HEK293 (cell line): ENCODE measurements at regions not wholly inside any gene's neighbourhood (a gene's known extent, or its start where the extent isn't known, plus 50 kb on each side); places are given as distances from the start of the nearest gene placed in this dataset.

Experiments used
- CTCF ChIA-PET: fragments of 350-600 bp; formaldehyde crosslinking; extraction: SDS; loops from one replicate; lab custom pipeline; 2021; ENCODE audit warnings: antibody characterized with exemption; lab: Yijun Ruan, JAX
- POLR2A ChIA-PET: fragments of 300-600 bp; formaldehyde crosslinking; extraction: SDS; loops from one replicate; lab custom pipeline; 2020; ENCODE audit warnings: antibody characterized with exemption, inconsistent platforms; lab: Yijun Ruan, JAX
- H3K27ac ChIP-seq: fragments of 200-500 bp; sonication (Bioruptor generic); 2 replicates; pipeline ENCODE4 v1.5.1; 2014; ENCODE audit warnings: low read depth, low read length, control low read depth, inconsistent platforms; ENCODE audit errors: extremely low read depth
- H3K36me3 ChIP-seq, 2 experiments: fragments of 200-500 bp in 1 of 2; sonication (Bioruptor generic) in 1 of 2; 1 replicate in 1 of 2; 2 replicates in 1 of 2; pipeline ENCODE4 v1.5.1; 2014 to 2017; ENCODE audit warnings: inconsistent platforms in 2 of 2, low read length in 2 of 2; ENCODE audit not compliant: control insufficient read depth in 2 of 2, insufficient read depth in 1 of 2
- H3K4me1 ChIP-seq: fragments of 200-500 bp; sonication (Bioruptor generic); 2 replicates; pipeline ENCODE4 v1.5.1; 2014; ENCODE audit warnings: mild to moderate bottlenecking, low read length, inconsistent platforms; ENCODE audit not compliant: control insufficient read depth, insufficient read depth
- H3K4me3 ChIP-seq: 2 replicates; pipeline ENCODE4 v1.5.1; 2011; ENCODE audit warnings: low read depth, mild to moderate bottlenecking, control low read depth, low read length, moderate library complexity
- H3K9me3 ChIP-seq: fragments of 200-500 bp; sonication (Bioruptor generic); 2 replicates; pipeline ENCODE4 v1.5.1; 2014; ENCODE audit warnings: low read depth, low read length, inconsistent platforms; ENCODE audit not compliant: control insufficient read depth, insufficient read depth
- GLI2 ChIP-seq: fragments of 450-650 bp; formaldehyde crosslinking; IDR thresholded peaks from 2 replicates; pipeline ENCODE4; 2017; ENCODE audit warnings: missing biosample characterization, missing genetic modification characterization, low read depth, borderline replicate concordance
- KLF1 ChIP-seq: fragments of 450-650 bp; formaldehyde crosslinking; IDR thresholded peaks from 2 replicates; pipeline ENCODE4 v1.5.1; 2016; ENCODE audit warnings: missing biosample characterization, missing genetic modification characterization
- OVOL3 ChIP-seq: fragments of 450-650 bp; formaldehyde crosslinking; IDR thresholded peaks from 2 replicates; pipeline ENCODE4 v1.5.1; 2016; ENCODE audit warnings: missing biosample characterization, missing genetic modification characterization
- TRIM28 ChIP-seq: IDR thresholded peaks from 2 replicates; pipeline ENCODE4 v1.6.1; 2011; ENCODE audit warnings: low read length, control low read depth, borderline replicate concordance
- WT1 ChIP-seq: fragments of 450-650 bp; formaldehyde crosslinking; IDR thresholded peaks from 2 replicates; pipeline ENCODE4 v1.5.1; 2016; ENCODE audit warnings: missing biosample characterization, missing genetic modification characterization
- YY1 ChIP-seq: fragments of 450-650 bp; formaldehyde crosslinking; IDR thresholded peaks from 2 replicates; pipeline ENCODE4 v1.5.1; 2018; ENCODE audit warnings: missing biosample characterization, missing genetic modification characterization
- ZBTB20 ChIP-seq: fragments of 450-650 bp; formaldehyde crosslinking; IDR thresholded peaks from 2 replicates; pipeline ENCODE4 v1.5.1; 2016; ENCODE audit warnings: missing biosample characterization, missing genetic modification characterization
- ZBTB48 ChIP-seq: fragments of 450-650 bp; formaldehyde crosslinking; IDR thresholded peaks from 2 replicates; pipeline ENCODE4 v1.5.1; 2016; ENCODE audit warnings: missing biosample characterization, missing genetic modification characterization
- ZFHX2 ChIP-seq: fragments of 450-650 bp; formaldehyde crosslinking; conservative IDR thresholded peaks from 2 replicates; pipeline ENCODE4 v1.5.1; 2016; ENCODE audit warnings: missing biosample characterization, missing genetic modification characterization
- ZIC2 ChIP-seq: fragments of 450-650 bp; formaldehyde crosslinking; IDR thresholded peaks from 2 replicates; pipeline ENCODE4 v1.5.1; 2016; ENCODE audit warnings: missing biosample characterization, missing genetic modification characterization
- ZNF169 ChIP-seq: fragments of 450-650 bp; formaldehyde crosslinking; IDR thresholded peaks from 2 replicates; pipeline ENCODE4 v1.5.1; 2016; ENCODE audit warnings: missing biosample characterization, missing genetic modification characterization
- ZNF239 ChIP-seq: fragments of 450-650 bp; formaldehyde crosslinking; IDR thresholded peaks from 2 replicates; pipeline ENCODE4 v1.5.1; 2016; ENCODE audit warnings: missing biosample characterization, missing genetic modification characterization
- ZNF350 ChIP-seq: fragments of 450-650 bp; formaldehyde crosslinking; IDR thresholded peaks from 2 replicates; pipeline ENCODE4 v1.5.0; 2017; ENCODE audit warnings: missing biosample characterization, mild to moderate bottlenecking, missing genetic modification characterization
- ZNF354C ChIP-seq: fragments of 450-650 bp; formaldehyde crosslinking; IDR thresholded peaks from 2 replicates; pipeline ENCODE4 v1.5.1; 2016; ENCODE audit warnings: missing biosample characterization, missing genetic modification characterization, low read depth, borderline replicate concordance
- ZNF501 ChIP-seq: fragments of 450-650 bp; formaldehyde crosslinking; IDR thresholded peaks from 2 replicates; pipeline ENCODE4 v1.5.1; 2016; ENCODE audit warnings: missing biosample characterization, missing genetic modification characterization
- ZNF510 ChIP-seq: fragments of 450-650 bp; formaldehyde crosslinking; IDR thresholded peaks from 2 replicates; pipeline ENCODE4 v1.5.1; 2018; ENCODE audit warnings: mild to moderate bottlenecking, missing genetic modification characterization, missing biosample characterization; ENCODE audit not compliant: insufficient replicate concordance
- ZNF529 ChIP-seq: fragments of 450-650 bp; formaldehyde crosslinking; IDR thresholded peaks from 2 replicates; pipeline ENCODE4 v1.5.1; 2017; ENCODE audit warnings: missing genetic modification characterization, missing biosample characterization; ENCODE audit not compliant: insufficient replicate concordance
- ZNF585B ChIP-seq: fragments of 450-650 bp; formaldehyde crosslinking; IDR thresholded peaks from 2 replicates; pipeline ENCODE4 v1.5.1; 2016; ENCODE audit warnings: missing biosample characterization, missing genetic modification characterization
- ZNF843 ChIP-seq: fragments of 450-650 bp; formaldehyde crosslinking; IDR thresholded peaks from 2 replicates; pipeline ENCODE4 v1.5.1; 2016; ENCODE audit warnings: missing biosample characterization, missing genetic modification characterization
- ZSCAN16 ChIP-seq: fragments of 450-650 bp; formaldehyde crosslinking; IDR thresholded peaks from 2 replicates; pipeline ENCODE4 v1.5.1; 2016; ENCODE audit warnings: missing biosample characterization, missing genetic modification characterization
- ZSCAN23 ChIP-seq: fragments of 450-650 bp; formaldehyde crosslinking; IDR thresholded peaks from 2 replicates; pipeline ENCODE4 v1.5.1; 2016; ENCODE audit warnings: missing biosample characterization, missing genetic modification characterization
- TF ChIP-seq, protein P1 (sequence below): fragments of 450-650 bp; formaldehyde crosslinking; IDR thresholded peaks from 2 replicates; pipeline ENCODE4 v1.5.1; 2016; ENCODE audit warnings: missing biosample characterization, missing genetic modification characterization
- TF ChIP-seq, protein P2 (sequence below): fragments of 450-650 bp; formaldehyde crosslinking; IDR thresholded peaks from 2 replicates; pipeline ENCODE4; 2016; ENCODE audit warnings: missing biosample characterization, missing genetic modification characterization
- TF ChIP-seq, protein P3 (sequence below): fragments of 450-650 bp; formaldehyde crosslinking; IDR thresholded peaks from 2 replicates; pipeline ENCODE4 v1.5.1; 2016; ENCODE audit warnings: missing biosample characterization, missing genetic modification characterization
- TF ChIP-seq, protein P4 (sequence below): fragments of 450-650 bp; formaldehyde crosslinking; IDR thresholded peaks from 2 replicates; pipeline ENCODE4 v1.5.1; 2016; ENCODE audit warnings: missing biosample characterization, missing genetic modification characterization
- TF ChIP-seq, protein P5 (sequence below): fragments of 450-650 bp; formaldehyde crosslinking; IDR thresholded peaks from 2 replicates; pipeline ENCODE4 v1.5.1; 2016; ENCODE audit warnings: missing biosample characterization, missing genetic modification characterization
- TF ChIP-seq, protein P6 (sequence below): fragments of 450-650 bp; formaldehyde crosslinking; IDR thresholded peaks from 2 replicates; pipeline ENCODE4 v1.5.1; 2016; ENCODE audit warnings: missing biosample characterization, missing genetic modification characterization

DNA sequence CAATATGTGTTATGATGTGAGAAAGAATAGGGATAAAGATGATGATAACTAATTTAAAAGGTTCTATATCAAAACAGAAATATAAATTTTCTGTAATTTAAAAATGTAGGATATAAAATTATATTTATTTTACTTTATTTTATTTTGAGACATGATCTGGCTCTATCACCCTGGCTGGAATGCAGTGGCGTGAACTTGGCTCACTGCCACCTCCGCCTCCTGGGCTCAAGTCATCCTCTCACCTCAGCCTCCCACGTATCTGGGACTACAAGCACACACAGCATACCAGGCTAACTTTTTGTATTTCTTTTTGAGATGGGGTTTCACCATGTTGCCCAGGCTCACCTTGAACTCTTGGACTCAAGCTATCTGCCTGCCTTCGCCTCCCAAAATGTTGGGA lies 214.9 kb upstream of the SLITRK1 start:
- ChIA-PET CTCF (no interaction called here), POLR2A (no interaction called here)
- H3K27ac ChIP-seq = no peak overlapping the region
- no peaks in the 10 kb centered on the region for H3K9me3 ChIP-seq
- no peaks in the 10 kb centered on the region for H3K4me1 ChIP-seq
- H3K4me3 ChIP-seq = no peak overlapping the region
- H3K36me3 ChIP-seq = no peaks in the 10 kb centered on the region
- TF ChIP-seq, protein P1, sequence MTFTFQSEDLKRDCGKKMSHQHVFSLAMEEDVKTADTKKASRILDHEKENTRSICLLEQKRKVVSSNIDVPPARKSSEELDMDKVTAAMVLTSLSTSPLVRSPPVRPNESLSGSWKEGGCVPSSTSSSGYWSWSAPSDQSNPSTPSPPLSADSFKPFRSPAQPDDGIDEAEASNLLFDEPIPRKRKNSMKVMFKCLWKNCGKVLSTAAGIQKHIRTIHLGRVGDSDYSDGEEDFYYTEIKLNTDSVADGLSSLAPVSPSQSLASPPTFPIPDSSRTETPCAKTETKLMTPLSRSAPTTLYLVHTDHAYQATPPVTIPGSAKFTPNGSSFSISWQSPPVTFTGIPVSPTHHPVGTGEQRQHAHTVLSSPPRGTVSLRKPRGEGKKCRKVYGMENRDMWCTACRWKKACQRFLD = no peak
- TF ChIP-seq ZNF585B (tag by site-specific recombination) = no peak
- TF ChIP-seq ZNF529 = no peak
- TF ChIP-seq, protein P2, sequence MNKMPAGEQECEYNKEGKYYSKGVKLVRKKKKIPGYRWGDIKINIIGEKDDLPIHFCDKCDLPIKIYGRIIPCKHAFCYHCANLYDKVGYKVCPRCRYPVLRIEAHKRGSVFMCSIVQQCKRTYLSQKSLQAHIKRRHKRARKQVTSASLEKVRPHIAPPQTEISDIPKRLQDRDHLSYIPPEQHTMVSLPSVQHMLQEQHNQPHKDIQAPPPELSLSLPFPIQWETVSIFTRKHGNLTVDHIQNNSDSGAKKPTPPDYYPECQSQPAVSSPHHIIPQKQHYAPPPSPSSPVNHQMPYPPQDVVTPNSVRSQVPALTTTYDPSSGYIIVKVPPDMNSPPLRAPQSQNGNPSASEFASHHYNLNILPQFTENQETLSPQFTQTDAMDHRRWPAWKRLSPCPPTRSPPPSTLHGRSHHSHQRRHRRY (tag by site-specific recombination) = no peak
- no peak for TF ChIP-seq ZNF510 (tag by site-specific recombination)
- TF ChIP-seq WT1 (tag by site-specific recombination) = no peak
- no peak for TF ChIP-seq ZSCAN23
- TF ChIP-seq, protein P3, sequence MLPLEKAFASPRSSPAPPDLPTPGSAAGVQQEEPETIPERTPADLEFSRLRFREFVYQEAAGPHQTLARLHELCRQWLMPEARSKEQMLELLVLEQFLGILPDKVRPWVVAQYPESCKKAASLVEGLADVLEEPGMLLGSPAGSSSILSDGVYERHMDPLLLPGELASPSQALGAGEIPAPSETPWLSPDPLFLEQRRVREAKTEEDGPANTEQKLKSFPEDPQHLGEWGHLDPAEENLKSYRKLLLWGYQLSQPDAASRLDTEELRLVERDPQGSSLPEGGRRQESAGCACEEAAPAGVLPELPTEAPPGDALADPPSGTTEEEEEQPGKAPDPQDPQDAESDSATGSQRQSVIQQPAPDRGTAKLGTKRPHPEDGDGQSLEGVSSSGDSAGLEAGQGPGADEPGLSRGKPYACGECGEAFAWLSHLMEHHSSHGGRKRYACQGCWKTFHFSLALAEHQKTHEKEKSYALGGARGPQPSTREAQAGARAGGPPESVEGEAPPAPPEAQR (tag by site-specific recombination) = no peak
- no peak for TF ChIP-seq ZNF501 (tag by site-specific recombination)
- TF ChIP-seq ZNF843 = no peak
- no peak for TF ChIP-seq ZNF354C (tag by site-specific recombination)
- no peak for TF ChIP-seq ZNF350 (tag by site-specific recombination)
- no peak for TF ChIP-seq ZNF239 (tag by site-specific recombination)
- TF ChIP-seq, protein P4, sequence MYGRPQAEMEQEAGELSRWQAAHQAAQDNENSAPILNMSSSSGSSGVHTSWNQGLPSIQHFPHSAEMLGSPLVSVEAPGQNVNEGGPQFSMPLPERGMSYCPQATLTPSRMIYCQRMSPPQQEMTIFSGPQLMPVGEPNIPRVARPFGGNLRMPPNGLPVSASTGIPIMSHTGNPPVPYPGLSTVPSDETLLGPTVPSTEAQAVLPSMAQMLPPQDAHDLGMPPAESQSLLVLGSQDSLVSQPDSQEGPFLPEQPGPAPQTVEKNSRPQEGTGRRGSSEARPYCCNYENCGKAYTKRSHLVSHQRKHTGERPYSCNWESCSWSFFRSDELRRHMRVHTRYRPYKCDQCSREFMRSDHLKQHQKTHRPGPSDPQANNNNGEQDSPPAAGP (tag by site-specific recombination) = no peak
- no peak for TF ChIP-seq ZIC2 (tag by site-specific recombination)
- no peak for TF ChIP-seq ZFHX2 (tag by site-specific recombination)

DNA sequence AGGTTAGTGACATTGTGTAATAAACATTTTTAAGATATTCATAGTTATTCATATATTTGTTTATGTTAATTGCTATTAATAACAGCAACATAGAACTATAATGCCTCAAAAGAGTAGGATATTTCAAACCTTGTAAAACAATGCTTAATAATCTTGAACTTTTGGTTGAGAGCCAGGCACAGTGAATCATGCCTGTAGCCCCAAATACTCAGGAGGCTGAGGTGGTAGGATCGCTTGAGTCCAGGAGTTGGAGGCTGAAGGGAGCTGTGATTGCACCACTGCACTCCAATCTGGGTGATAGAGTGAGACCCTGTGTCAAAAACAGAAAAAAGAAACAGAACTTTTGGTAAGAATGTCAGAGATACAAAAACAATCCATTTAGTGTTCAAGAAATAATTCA lies 213.9 kb upstream of the SLITRK1 start:
- H3K36me3 ChIP-seq = no peaks in the 10 kb centered on the region
- H3K9me3 ChIP-seq = no peaks in the 10 kb centered on the region
- H3K4me1 ChIP-seq = no peaks in the 10 kb centered on the region
- no peak overlapping the region for H3K4me3 ChIP-seq
- H3K27ac ChIP-seq = no peak overlapping the region
- POLR2A ChIA-PET = no interaction called here
- CTCF ChIA-PET = interaction anchor here (0.6 kb wide), 1 partner anchor 411 kb away, joined by 3 read pairs; no protein-coding TSS in a partner anchor
- TF ChIP-seq TRIM28 (no peak), ZBTB48 (tag by site-specific recombination) (no peak), YY1 (tag by site-specific recombination) (no peak), GLI2 (no peak), ZBTB20 (tag by site-specific recombination) (no peak), KLF1 (no peak), OVOL3 (no peak), ZNF169 (tag by site-specific recombination) (no peak), ZSCAN16 (tag by site-specific recombination) (no peak)
- TF ChIP-seq, protein P5, sequence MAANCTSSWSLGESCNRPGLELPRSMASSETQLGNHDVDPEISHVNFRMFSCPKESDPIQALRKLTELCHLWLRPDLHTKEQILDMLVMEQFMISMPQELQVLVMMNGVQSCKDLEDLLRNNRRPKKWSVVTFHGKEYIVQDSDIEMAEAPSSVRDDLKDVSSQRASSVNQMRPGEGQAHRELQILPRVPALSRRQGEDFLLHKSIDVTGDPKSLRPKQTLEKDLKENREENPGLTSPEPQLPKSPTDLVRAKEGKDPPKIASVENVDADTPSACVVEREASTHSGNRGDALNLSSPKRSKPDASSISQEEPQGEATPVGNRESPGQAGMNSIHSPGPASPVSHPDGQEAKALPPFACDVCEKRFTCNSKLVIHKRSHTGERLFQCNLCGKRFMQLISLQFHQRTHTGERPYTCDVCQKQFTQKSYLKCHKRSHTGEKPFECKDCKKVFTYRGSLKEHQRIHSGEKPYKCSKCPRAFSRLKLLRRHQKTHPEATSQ (tag by site-specific recombination) = no peak
- TF ChIP-seq, protein P6, sequence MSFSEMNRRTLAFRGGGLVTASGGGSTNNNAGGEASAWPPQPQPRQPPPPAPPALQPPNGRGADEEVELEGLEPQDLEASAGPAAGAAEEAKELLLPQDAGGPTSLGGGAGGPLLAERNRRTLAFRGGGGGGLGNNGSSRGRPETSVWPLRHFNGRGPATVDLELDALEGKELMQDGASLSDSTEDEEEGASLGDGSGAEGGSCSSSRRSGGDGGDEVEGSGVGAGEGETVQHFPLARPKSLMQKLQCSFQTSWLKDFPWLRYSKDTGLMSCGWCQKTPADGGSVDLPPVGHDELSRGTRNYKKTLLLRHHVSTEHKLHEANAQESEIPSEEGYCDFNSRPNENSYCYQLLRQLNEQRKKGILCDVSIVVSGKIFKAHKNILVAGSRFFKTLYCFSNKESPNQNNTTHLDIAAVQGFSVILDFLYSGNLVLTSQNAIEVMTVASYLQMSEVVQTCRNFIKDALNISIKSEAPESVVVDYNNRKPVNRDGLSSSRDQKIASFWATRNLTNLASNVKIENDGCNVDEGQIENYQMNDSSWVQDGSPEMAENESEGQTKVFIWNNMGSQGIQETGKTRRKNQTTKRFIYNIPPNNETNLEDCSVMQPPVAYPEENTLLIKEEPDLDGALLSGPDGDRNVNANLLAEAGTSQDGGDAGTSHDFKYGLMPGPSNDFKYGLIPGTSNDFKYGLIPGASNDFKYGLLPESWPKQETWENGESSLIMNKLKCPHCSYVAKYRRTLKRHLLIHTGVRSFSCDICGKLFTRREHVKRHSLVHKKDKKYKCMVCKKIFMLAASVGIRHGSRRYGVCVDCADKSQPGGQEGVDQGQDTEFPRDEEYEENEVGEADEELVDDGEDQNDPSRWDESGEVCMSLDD (tag by site-specific recombination) = no peak
